ENCODE measurements at regions not wholly inside any gene's neighbourhood (a gene's known extent, or its start where the extent isn't known, plus 50 kb on each side); places are given as distances from the start of the nearest gene placed in this dataset.

- Histone ChIP-seq H3K4me3 (no peak overlapping the region), H3K27ac (no peak overlapping the region)
- DNase-seq (ENCODE audit: low spot score), result no peak
- TF ChIP-seq CTCF (IDR thresholded peaks at IDR 0.05), result no peak
Observed at GRCh38 chr7:18312482-18312881, 183.1 kb upstream of the HDAC9 start.

- Histone ChIP-seq H3K4me3 (no peak overlapping the region), H3K27ac (no peak overlapping the region)
- no peak for TF ChIP-seq CTCF (IDR thresholded peaks at IDR 0.05)
- DNase-seq (ENCODE audit: low spot score), result no peak
Observed at GRCh38 chr7:18313965-18314364, 181.6 kb upstream of the HDAC9 start.

- no peak for DNase-seq (ENCODE audit: low spot score)
- Histone ChIP-seq H3K27ac (no peak overlapping the region), H3K4me3 (no peak overlapping the region)
- no peak for TF ChIP-seq CTCF (IDR thresholded peaks at IDR 0.05)
Observed at GRCh38 chr7:18315241-18315640, 180.3 kb upstream of the HDAC9 start.

- H3K4me3 ChIP-seq, result no peak overlapping the region
- TF ChIP-seq CTCF (IDR thresholded peaks at IDR 0.05), result no peak
- no peak for DNase-seq (ENCODE audit: low spot score)
- H3K27ac ChIP-seq, result no peak overlapping the region
Observed at GRCh38 chr7:18317941-18318340, 177.6 kb upstream of the HDAC9 start.

- H3K4me3 ChIP-seq, result no peak overlapping the region
- DNase-seq (ENCODE audit: low spot score), result no peak
- no peak for TF ChIP-seq CTCF (IDR thresholded peaks at IDR 0.05)
- no peak overlapping the region for H3K27ac ChIP-seq
Observed at GRCh38 chr7:18320422-18320821, 175.1 kb upstream of the HDAC9 start.

- no peak for DNase-seq (ENCODE audit: low spot score)
- Histone ChIP-seq H3K27ac (no peak overlapping the region), H3K4me3 (no peak overlapping the region)
- TF ChIP-seq CTCF (IDR thresholded peaks at IDR 0.05), result no peak
Observed at GRCh38 chr7:18320971-18321567, 174.5 kb upstream of the HDAC9 start.

GRCh38 chr7:18330548-18330947 lies 165.0 kb upstream of the HDAC9 start:
- DNase-seq (ENCODE audit: low spot score), result no peak
- no peak for TF ChIP-seq CTCF (IDR thresholded peaks at IDR 0.05)
- H3K4me3 ChIP-seq, result no peak overlapping the region
- H3K27ac ChIP-seq, result no peak overlapping the region

Measured in coronary artery (tissue), 2 donors.